Lower leg skin (tissue), 4 donors: ENCODE measurements at regions not wholly inside any gene's neighbourhood (a gene's known extent, or its start where the extent isn't known, plus 50 kb on each side); places are given as distances from the start of the nearest gene placed in this dataset.

Experiments used
- DNase-seq, 2 donors: peaks; one replicate each; pipeline ENCODE4 v3.0.0-alpha.2; 2019; ENCODE audit warnings: low spot score in 2 of 2
- H3K4me3 ChIP-seq: fragments of 200-600 bp; sonication (generic); 2 replicates; pipeline ENCODE4 v1.5.1; 2017; ENCODE audit warnings: mild to moderate bottlenecking, low read depth; ENCODE audit not compliant: poor library complexity, severe bottlenecking
- POLR2A ChIP-seq, 2 donors: fragments of 450-650 bp; IDR thresholded peaks; one replicate each; pipeline ENCODE4 v1.6.1; 2016 to 2017; ENCODE audit warnings: antibody characterized with exemption in 2 of 2, mild to moderate bottlenecking in 1 of 2, moderate library complexity in 1 of 2
- WGBS, 2 donors: methylation state at CpG; one replicate each; pipeline ENCODE4 v1.1.5; 2018; 5-methylcytosine and 5-hydroxymethylcytosine counted together
- intact Hi-C: fragments of 100-400 bp; cut with DNase I; formaldehyde crosslinking; loops from one replicate; pipeline ENCODE4 v1.15.0; 2023; ENCODE audit warnings: low total_unique reads
- TF ChIP-seq, protein P1 (sequence below), 3 donors: fragments of 450-650 bp; IDR thresholded peaks; one replicate each; pipeline ENCODE4 v1.5.1; 2016; ENCODE audit warnings: antibody characterized with exemption in 3 of 3, mild to moderate bottlenecking in 3 of 3, moderate library complexity in 2 of 3

DNA sequence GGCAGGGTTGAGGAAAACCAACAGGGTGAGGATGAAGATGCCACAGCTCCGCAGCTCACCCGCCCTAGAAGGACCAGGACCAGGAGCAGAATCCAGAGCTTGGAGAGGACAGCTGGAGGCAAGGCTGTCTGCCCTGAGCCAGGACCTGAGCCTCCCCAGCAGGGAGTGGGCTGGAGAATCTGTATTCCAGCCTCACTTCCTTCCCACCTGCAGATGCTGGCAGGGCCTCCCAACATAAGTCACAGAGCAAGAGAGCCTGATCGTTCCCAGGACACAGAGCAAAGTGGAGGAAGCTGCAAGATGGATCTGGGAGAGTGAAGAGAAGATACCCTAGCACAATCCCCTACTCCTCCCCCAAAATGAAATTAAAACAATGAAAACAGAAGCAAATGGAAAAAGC is 61.7 kb upstream of the WASF3 start:
- no peak for TF ChIP-seq POLR2A (IDR thresholded peaks at IDR 0.05)
- TF ChIP-seq, protein P1, sequence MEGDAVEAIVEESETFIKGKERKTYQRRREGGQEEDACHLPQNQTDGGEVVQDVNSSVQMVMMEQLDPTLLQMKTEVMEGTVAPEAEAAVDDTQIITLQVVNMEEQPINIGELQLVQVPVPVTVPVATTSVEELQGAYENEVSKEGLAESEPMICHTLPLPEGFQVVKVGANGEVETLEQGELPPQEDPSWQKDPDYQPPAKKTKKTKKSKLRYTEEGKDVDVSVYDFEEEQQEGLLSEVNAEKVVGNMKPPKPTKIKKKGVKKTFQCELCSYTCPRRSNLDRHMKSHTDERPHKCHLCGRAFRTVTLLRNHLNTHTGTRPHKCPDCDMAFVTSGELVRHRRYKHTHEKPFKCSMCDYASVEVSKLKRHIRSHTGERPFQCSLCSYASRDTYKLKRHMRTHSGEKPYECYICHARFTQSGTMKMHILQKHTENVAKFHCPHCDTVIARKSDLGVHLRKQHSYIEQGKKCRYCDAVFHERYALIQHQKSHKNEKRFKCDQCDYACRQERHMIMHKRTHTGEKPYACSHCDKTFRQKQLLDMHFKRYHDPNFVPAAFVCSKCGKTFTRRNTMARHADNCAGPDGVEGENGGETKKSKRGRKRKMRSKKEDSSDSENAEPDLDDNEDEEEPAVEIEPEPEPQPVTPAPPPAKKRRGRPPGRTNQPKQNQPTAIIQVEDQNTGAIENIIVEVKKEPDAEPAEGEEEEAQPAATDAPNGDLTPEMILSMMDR (IDR thresholded peaks at IDR 0.05) = no peak
- WGBS, 2 donors = 69 to 82% methylated on average over 3 of the region's 3 CpGs
- intact Hi-C loops = no loop called here
- no peak overlapping the region for H3K4me3 ChIP-seq
- DNase-seq = peak in 1 of 2 donors; percentile 46

DNA sequence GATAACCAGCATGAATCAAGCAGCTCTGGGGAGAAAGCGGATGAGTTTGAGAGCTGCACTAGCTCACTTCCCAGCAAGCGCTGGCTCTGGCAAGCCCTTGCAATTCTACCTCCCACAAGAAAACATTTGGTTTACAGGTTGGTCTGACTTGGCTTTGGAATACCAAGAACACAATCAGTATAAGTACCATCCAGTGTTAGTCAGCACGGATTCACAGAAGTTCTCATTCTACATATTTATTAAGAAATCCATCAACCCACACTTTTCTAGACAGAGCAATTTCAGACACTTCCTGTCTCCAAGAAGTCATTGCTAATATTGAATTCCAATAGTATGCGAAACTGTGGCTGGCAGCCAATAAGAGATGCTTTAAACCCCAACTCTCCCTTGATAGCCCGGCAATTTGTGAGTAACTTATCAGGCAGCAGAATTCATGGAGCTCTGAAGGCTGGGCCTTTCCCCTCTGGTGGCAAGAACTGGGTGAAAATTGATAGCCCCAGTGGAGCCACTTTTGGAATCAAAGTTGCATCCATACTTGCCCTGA is 59.4 kb upstream of the WASF3 start:
- TF ChIP-seq POLR2A (IDR thresholded peaks at IDR 0.05) = no peak
- TF ChIP-seq, protein P1 (IDR thresholded peaks at IDR 0.05) = no peak
- intact Hi-C loops = no loop called here
- H3K4me3 ChIP-seq = no peak overlapping the region
- DNase-seq = no peak
- 71 to 77% methylated on average over 5 of the region's 5 CpGs for WGBS, 2 donors

DNA sequence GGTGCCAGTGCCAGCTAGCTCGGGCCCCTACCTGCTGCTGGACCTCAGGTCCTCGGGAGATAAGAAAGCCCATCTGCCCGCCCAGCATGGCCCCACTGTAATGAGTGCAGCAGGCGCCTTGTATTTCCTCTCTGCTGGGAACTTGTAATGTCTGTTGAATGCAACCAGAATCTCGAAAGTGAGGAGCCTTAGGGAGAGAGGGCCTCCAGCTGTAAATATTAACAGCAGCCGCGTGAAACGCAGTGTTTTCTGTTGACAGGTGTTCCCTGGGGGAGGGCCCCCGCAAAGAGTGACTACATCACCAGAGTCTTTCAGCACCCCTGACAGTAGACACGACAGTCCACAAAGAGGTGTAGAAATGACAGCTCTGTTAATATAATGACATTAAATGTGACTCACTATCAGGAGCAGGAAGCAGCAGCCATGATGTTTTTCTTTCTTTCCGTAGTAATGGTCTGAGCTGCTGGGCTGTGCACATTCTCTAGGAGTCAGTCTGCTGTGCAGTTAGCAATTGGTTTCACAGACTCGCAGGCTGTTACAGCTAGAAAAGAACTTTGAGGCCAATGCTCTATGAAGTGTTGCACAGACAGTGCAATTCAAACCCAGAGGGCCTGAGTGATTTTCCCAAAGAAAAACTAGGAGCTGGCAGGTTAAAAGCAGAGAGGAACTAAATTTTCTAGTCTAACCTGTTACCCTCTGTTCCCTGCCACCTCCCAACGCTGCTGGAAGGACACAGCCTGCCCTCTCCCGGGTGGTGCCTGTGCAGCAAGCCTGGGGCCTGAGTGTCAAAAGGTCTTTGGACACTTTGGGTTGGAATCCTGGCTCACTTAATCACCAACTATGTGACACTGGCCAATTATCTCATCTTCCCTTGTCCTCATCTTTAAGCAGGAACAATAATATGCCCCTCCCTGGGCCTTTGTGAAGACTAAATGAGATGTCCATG is 58.6 kb upstream of the WASF3 start:
- TF ChIP-seq, protein P1 (IDR thresholded peaks at IDR 0.05) = no peak
- TF ChIP-seq POLR2A (IDR thresholded peaks at IDR 0.05) = no peak
- intact Hi-C loops = no loop called here
- peak in 1 of 2 donors; percentile 76 for DNase-seq
- 48 to 60% methylated on average over 14 of the region's 14 CpGs for WGBS, 2 donors
- no peak overlapping the region for H3K4me3 ChIP-seq

DNA sequence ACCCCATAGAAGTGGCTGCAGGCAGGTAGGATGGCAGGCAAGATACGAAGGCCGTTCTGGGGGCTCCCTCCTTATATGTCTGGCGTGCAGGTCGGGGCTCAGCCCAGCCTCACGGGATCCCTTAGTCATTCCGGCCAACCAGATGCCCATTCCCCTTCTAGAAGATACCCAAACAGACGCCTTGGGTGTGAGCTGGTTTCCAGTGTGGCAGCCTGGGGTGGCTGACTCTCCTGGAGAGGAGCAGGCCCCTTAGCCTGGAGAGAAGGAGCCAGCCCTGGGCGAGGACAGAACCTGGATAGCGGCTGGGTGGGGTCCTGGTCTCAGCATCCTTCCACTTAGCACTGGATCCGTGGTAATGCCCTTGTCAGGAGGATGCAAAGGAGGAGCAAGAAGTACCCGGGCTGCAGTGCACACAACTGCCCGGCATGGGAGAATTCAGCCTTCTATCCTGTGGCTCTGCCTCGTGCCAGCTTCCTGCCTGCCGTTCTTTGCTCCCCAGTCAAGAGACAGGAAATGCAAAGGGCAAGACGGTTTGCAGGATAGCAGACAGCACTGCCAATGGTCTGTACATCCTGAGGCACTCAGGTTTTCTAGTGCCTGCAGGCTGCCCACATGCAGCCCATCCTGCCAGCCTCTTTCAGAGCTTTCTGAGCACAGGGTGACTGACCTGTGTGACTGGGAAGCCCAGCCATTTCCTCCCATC is 56.7 kb upstream of the WASF3 start:
- 71 to 74% methylated on average over 15 of the region's 15 CpGs for WGBS, 2 donors
- TF ChIP-seq, protein P1 (IDR thresholded peaks at IDR 0.05) = no peak
- no peak for TF ChIP-seq POLR2A (IDR thresholded peaks at IDR 0.05)
- DNase-seq = peak in 1 of 2 donors; percentile 63
- intact Hi-C loops = loop anchor here (10.0 kb wide), 1 partner anchor 316 kb away; no protein-coding TSS in a partner anchor
- no peak overlapping the region for H3K4me3 ChIP-seq

DNA sequence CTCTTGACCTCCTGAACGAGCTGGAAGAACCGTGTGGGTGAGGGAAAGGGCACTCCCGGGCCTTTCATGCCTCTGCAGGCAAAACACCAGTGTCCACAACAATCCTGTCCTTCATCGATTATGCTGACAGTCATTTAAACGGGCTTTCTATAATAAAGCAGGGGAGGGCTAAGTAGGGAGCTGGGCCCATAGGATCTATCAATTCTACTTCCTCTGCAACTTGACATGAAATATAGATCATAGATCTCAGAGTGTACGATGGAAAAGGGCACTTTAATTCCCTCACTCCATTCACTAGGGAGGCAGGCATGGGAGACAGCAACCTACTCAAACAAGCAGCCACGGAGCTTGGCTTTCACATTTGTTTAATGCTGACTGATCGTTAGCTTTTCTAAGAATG is 55.8 kb upstream of the WASF3 start:
- no peak for DNase-seq
- no peak overlapping the region for H3K4me3 ChIP-seq
- 54 to 59% methylated on average over 8 of the region's 8 CpGs for WGBS, 2 donors
- no peak for TF ChIP-seq POLR2A (IDR thresholded peaks at IDR 0.05)
- TF ChIP-seq, protein P1 (IDR thresholded peaks at IDR 0.05) = no peak
- intact Hi-C loops = loop anchor here (10.0 kb wide), 1 partner anchor 317 kb away; no protein-coding TSS in a partner anchor
